ENCODE measurements at regions not wholly inside any gene's neighbourhood (a gene's known extent, or its start where the extent isn't known, plus 50 kb on each side); places are given as distances from the start of the nearest gene placed in this dataset.
"Not testable (repeated sequence)": the region's sequence is repeated elsewhere in the genome, so short reads cannot be mapped to it uniquely, and the experiment has no call there.

DNA sequence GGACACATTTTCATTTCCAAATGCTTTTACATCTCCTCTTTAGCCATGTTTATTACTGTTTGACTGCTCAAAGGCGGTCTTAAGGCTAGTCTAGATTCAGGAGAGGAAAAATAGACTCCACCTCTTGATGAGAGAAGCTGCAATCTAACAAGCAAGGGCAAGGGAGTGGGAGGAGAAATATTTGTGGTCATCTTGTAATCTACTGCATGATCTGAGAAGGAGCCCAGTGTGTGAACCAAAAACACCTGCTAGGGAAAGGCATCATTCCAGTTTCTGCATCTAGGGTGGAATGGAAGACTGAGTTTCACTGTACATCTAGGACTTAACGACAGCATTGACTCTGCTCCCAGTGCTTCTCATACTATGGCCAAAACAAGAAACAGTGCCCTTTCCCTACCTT, 232.2 kb upstream of the HS3ST3A1 start:
- DNase-seq, result no peak
- Mint-ChIP-seq H3K4me1 (no peaks in the 10 kb centered on the region), H3K27ac (no peak overlapping the region)

GRCh38 chr17:13835151-13835550, 233.4 kb upstream of the HS3ST3A1 start:
- H3K27me3 Mint-ChIP-seq, result peaks cover 0 to 3% of the 10 kb centered on the region in 2 donors
- ATAC-seq (replicated peaks), result no peak
- H3K4me1 Mint-ChIP-seq, result peaks cover 0 to 3% of the 10 kb centered on the region in 2 donors
- no peak for DNase-seq
- H3K9me3 Mint-ChIP-seq, result peaks cover 0 to 2% of the 10 kb centered on the region in 2 donors
- H3K36me3 Mint-ChIP-seq, result no peaks in the 10 kb centered on the region
- H3K27ac Mint-ChIP-seq, result no peak overlapping the region
- no peak overlapping the region for H3K4me3 Mint-ChIP-seq

More for the DNA sequence above, 232.2 kb upstream of the HS3ST3A1 start:
- no peak overlapping the region for H3K4me3 Mint-ChIP-seq
- peaks cover 0 to 2% of the 10 kb centered on the region in 2 donors for H3K9me3 Mint-ChIP-seq
- ATAC-seq (replicated peaks), result no peak
- no peaks in the 10 kb centered on the region for H3K36me3 Mint-ChIP-seq
- peaks cover 0 to 3% of the 10 kb centered on the region in 2 donors for H3K27me3 Mint-ChIP-seq

DNA sequence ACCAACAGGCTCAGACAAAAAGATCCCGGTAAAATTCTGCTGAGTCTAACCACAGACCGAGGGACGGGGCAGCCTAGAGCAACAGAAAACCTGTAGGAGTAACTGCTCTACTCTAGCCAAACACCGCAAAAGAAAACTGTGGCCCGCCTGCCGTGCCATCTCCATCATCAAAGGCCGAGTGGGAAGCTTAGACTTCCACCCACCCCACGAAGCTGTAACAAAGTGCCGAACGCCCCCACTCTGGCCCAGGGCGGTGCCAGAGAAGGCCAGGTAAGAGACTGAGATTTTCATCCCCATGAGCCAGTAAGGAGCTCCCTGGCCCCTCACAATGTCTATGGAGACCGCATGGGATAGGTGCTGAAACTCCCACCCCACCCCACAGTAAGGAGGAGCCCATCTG, 231.9 kb upstream of the COX10 start:
- Mint-ChIP-seq H3K9me3 (peaks cover 0 to 2% of the 10 kb centered on the region in 2 donors), H3K4me1 (peaks cover 3 to 10% of the 10 kb centered on the region in 2 donors), H3K27ac (no peak overlapping the region), H3K4me3 (no peak overlapping the region), H3K27me3 (peaks cover 0 to 3% of the 10 kb centered on the region in 2 donors), H3K36me3 (peaks cover 0 to 4% of the 10 kb centered on the region in 2 donors)
- DNase-seq (no peak), ATAC-seq (replicated peaks) (no peak)

GRCh38 chr17:13840254-13840653, 229.1 kb upstream of the COX10 start:
- no peak for ATAC-seq (replicated peaks)
- DNase-seq, result no peak
- Mint-ChIP-seq H3K4me3 (no peak overlapping the region), H3K27me3 (peaks cover 3 to 4% of the 10 kb centered on the region in 2 donors), H3K36me3 (peaks cover 0 to 4% of the 10 kb centered on the region in 2 donors), H3K27ac (no peak overlapping the region), H3K9me3 (peaks cover 0 to 2% of the 10 kb centered on the region in 2 donors), H3K4me1 (peaks cover 3 to 10% of the 10 kb centered on the region in 2 donors)

DNA sequence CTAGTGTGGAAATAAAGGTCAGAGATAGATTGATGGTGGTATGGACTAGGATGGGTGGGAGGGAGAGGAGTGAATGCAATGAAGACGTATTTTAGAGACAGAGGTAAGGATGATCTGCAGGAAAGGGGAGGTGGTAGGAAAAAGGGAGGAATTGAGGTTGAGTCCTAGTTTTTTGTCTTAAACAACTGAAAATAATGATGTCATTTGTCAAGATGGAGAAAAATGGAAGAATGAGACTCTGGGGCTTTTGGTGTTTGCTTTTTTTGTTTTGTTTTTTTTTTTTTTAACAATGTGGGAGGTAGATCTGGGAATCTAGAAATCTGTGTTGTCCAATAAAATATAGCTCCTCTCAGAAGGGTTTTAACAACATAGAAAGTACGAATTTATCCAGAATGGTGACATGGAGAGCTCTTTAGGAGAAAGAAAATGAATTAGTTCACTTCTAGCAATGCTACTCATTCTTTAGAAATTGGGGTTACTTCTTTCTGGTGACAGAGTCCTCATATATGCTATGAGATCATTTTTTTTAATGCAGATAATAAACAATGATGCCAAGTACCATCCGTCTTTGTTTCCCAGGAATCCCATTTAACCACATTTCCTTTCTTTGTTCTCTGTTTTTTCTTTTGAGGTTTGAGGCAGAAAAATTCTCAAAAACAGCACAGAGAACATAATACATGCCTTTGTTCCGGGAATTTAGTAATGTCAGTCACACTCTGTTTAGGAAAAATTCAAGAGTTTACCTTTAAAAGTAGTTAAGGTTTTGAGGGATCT, 225.3 kb upstream of the COX10 start:
- peaks cover 3 to 7% of the 10 kb centered on the region in 2 donors for H3K36me3 Mint-ChIP-seq
- DNase-seq (no peak), ATAC-seq (replicated peaks) (no peak)
- H3K4me1 Mint-ChIP-seq, result peaks cover 3 to 10% of the 10 kb centered on the region in 2 donors
- H3K4me3 Mint-ChIP-seq, result no peak overlapping the region
- peaks cover 0 to 4% of the 10 kb centered on the region in 2 donors for H3K27me3 Mint-ChIP-seq
- H3K9me3 Mint-ChIP-seq, result peaks cover 4% of the 10 kb centered on the region in 2 donors
- H3K27ac Mint-ChIP-seq, result no peak overlapping the region

GRCh38 chr17:13851889-13852288, 217.4 kb upstream of the COX10 start:
- no peak for ATAC-seq (replicated peaks)
- H3K27me3 Mint-ChIP-seq, result no peaks in the 10 kb centered on the region
- no peak overlapping the region for H3K4me3 Mint-ChIP-seq
- peaks cover 12 to 18% of the 10 kb centered on the region in 2 donors for H3K36me3 Mint-ChIP-seq
- H3K27ac Mint-ChIP-seq, result no peak overlapping the region
- no peak for DNase-seq
- no peaks in the 10 kb centered on the region for H3K4me1 Mint-ChIP-seq
- H3K9me3 Mint-ChIP-seq, result peaks cover 8 to 9% of the 10 kb centered on the region in 2 donors

GRCh38 chr17:13855730-13856129, 213.6 kb upstream of the COX10 start:
- H3K4me1 Mint-ChIP-seq; H3K27ac Mint-ChIP-seq; DNase-seq; ATAC-seq (replicated peaks); H3K4me3 Mint-ChIP-seq; H3K27me3 Mint-ChIP-seq: not testable (repeated sequence)
- H3K9me3 Mint-ChIP-seq, result peaks cover 12 to 18% of the 10 kb centered on the region in 2 donors
- H3K36me3 Mint-ChIP-seq, result peaks cover 22 to 24% of the 10 kb centered on the region in 2 donors

GRCh38 chr17:13862346-13862745, 207.0 kb upstream of the COX10 start:
- peaks cover 11 to 27% of the 10 kb centered on the region in 2 donors for H3K4me1 Mint-ChIP-seq
- H3K4me3 Mint-ChIP-seq, result no peak overlapping the region
- ATAC-seq (replicated peaks) (peak; percentile 65 to 78), DNase-seq (no peak)
- no peak overlapping the region for H3K27ac Mint-ChIP-seq
- peaks cover 15 to 20% of the 10 kb centered on the region in 2 donors for H3K9me3 Mint-ChIP-seq
- no peaks in the 10 kb centered on the region for H3K27me3 Mint-ChIP-seq
- peaks cover 11 to 24% of the 10 kb centered on the region in 2 donors for H3K36me3 Mint-ChIP-seq

GRCh38 chr17:13863436-13863835, 205.9 kb upstream of the COX10 start:
- Mint-ChIP-seq H3K4me3 (no peak overlapping the region), H3K4me1 (peaks cover 11 to 27% of the 10 kb centered on the region in 2 donors), H3K36me3 (peaks cover 14 to 24% of the 10 kb centered on the region in 2 donors), H3K27ac (no peak overlapping the region), H3K27me3 (no peaks in the 10 kb centered on the region), H3K9me3 (peaks cover 18 to 19% of the 10 kb centered on the region in 2 donors)
- DNase-seq (no peak), ATAC-seq (replicated peaks) (no peak)

DNA sequence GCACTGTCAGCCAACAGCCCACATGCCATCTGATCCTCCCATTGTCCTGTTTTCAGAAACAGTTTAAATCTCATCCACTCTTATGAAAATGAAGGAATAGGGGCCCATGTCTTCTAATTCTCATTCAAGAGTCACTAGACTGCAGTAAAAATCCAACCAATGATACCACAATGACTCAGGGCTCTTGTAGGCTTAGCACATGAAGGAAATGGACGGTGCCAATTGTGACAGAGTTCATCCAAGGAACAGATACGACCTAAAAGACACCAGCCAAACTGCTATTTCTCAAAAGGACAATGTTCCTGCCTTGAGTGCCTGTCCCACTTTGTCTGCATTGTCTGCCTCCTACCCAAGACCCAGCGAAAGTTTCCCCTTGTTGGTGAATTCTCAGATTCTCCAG, 204.8 kb upstream of the COX10 start:
- ATAC-seq (replicated peaks), result no peak
- H3K27ac Mint-ChIP-seq, result no peak overlapping the region
- peaks cover 18% of the 10 kb centered on the region in 2 donors for H3K9me3 Mint-ChIP-seq
- H3K4me3 Mint-ChIP-seq, result no peak overlapping the region
- peaks cover 11 to 27% of the 10 kb centered on the region in 2 donors for H3K4me1 Mint-ChIP-seq
- H3K27me3 Mint-ChIP-seq, result no peaks in the 10 kb centered on the region
- DNase-seq, result no peak
- peaks cover 14 to 20% of the 10 kb centered on the region in 2 donors for H3K36me3 Mint-ChIP-seq

DNA sequence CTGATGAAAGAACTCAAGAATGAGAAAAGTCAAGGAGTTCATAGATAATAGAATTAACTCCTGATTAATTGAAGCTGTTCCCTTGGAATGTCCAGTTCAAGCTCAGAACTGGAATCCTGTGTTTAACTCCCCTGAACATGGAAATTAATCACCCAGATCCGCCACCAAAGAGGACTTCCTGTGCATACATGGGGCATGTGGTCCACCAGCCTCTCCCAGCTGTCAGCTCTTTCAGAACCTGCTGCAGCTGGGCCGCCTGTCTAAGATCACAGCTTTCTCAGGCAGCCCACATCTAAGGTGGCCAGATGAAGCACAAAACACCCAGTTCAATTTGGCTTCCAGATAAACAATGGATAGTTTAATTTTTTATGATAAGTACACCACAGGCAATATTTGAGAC, 203.7 kb upstream of the COX10 start:
- DNase-seq (no peak), ATAC-seq (replicated peaks) (no peak)
- Mint-ChIP-seq H3K4me3 (no peak overlapping the region), H3K27ac (no peak overlapping the region), H3K36me3 (peaks cover 14 to 18% of the 10 kb centered on the region in 2 donors), H3K9me3 (peaks cover 18% of the 10 kb centered on the region in 2 donors), H3K4me1 (peaks cover 11 to 27% of the 10 kb centered on the region in 2 donors), H3K27me3 (no peaks in the 10 kb centered on the region)

DNA sequence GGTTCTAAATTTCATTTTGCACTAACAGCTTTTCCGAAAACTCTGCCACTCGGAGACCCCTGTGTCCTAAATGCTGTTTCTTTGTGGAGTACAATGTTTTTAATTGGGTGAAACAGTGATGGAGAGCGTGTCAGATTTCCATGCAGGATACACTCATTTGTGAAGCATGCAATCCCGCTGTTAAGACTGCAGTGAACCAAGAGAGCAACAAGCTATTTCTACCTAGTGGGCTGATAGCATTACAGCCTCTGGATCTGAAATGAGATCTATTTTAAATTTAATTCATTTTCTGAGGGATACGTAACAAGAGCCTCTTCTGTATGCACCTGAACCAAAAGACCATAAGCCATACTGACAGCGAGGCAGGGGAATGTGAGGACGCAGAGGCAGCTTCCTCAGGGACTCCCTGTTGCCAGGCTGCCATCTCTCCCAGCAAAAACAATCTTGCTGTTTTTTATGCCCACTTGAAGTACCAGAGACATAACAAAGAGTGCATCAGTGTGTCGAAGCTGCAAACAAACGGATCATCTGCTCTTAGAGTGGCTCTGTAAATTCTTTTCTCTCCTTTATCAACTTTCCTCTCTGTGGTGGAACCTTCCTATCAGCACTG, 199.9 kb upstream of the COX10 start:
- Mint-ChIP-seq H3K27me3 (no peaks in the 10 kb centered on the region), H3K27ac (no peak overlapping the region), H3K9me3 (peaks cover 8 to 11% of the 10 kb centered on the region in 2 donors), H3K4me1 (peaks cover 0 to 15% of the 10 kb centered on the region in 2 donors), H3K36me3 (peaks cover 18 to 21% of the 10 kb centered on the region in 2 donors), H3K4me3 (no peak overlapping the region)
- no peak for DNase-seq
- ATAC-seq (replicated peaks), result no peak

DNA sequence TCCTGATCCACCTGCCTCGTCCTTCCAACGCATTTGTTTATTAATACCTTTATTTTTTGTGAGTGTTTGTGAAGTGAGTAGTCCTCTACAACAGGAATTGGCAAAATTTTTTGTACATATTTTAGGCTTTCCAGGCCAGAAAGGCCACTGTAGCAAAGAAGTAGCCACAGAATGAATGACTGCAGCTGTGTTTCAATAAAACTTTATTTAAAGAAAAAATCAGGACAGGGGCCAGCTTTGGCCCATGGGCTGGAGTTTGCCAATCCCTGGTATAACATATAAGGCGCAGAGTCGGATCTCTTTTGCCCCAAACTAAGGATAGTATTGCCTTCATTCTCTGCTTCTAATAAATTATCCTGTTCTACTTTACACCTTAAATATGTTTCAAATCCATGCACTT, 198.0 kb upstream of the COX10 start:
- no peak overlapping the region for H3K27ac Mint-ChIP-seq
- peaks cover 0 to 8% of the 10 kb centered on the region in 2 donors for H3K4me1 Mint-ChIP-seq
- H3K27me3 Mint-ChIP-seq, result no peaks in the 10 kb centered on the region
- H3K36me3 Mint-ChIP-seq, result peaks cover 18 to 20% of the 10 kb centered on the region in 2 donors
- ATAC-seq (replicated peaks) (no peak), DNase-seq (no peak)
- no peak overlapping the region for H3K4me3 Mint-ChIP-seq
- peaks cover 8 to 11% of the 10 kb centered on the region in 2 donors for H3K9me3 Mint-ChIP-seq

- Mint-ChIP-seq H3K27me3 (no peaks in the 10 kb centered on the region), H3K4me1 (peaks cover 0 to 7% of the 10 kb centered on the region in 2 donors), H3K36me3 (peaks cover 8 to 21% of the 10 kb centered on the region in 2 donors), H3K9me3 (no peaks in the 10 kb centered on the region), H3K27ac (no peak overlapping the region), H3K4me3 (no peak overlapping the region)
- DNase-seq (no peak), ATAC-seq (replicated peaks) (no peak)
Observed at GRCh38 chr17:13874134-13874533, 195.2 kb upstream of the COX10 start.

DNA sequence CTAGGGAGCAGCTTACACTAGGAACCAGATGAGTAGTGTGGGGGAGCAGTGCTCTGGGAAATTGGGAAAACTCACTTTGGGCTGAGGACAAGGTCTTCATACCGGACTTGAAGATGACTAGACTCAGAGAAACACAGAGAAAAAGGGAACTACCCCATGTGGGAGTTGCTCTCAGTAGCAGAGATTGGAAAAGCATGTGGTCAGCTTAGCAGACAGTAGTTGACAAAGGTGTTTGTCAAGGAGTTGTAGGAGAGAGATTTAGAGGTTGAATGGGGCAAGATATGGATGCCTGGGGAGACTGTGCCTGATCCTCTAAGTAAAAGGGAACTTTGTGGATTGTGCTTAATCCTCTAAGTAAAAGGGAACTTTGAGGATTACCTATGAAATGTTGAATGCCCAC, 194.5 kb upstream of the COX10 start:
- H3K9me3 Mint-ChIP-seq, result no peaks in the 10 kb centered on the region
- H3K27me3 Mint-ChIP-seq, result no peaks in the 10 kb centered on the region
- ATAC-seq (replicated peaks) (no peak), DNase-seq (no peak)
- peaks cover 11 to 21% of the 10 kb centered on the region in 2 donors for H3K36me3 Mint-ChIP-seq
- no peak overlapping the region for H3K4me3 Mint-ChIP-seq
- no peak overlapping the region for H3K27ac Mint-ChIP-seq
- peaks cover 0 to 7% of the 10 kb centered on the region in 2 donors for H3K4me1 Mint-ChIP-seq
